GM21423 (cell line): ENCODE measurements at regions not wholly inside any gene's neighbourhood (a gene's known extent, or its start where the extent isn't known, plus 50 kb on each side); places are given as distances from the start of the nearest gene placed in this dataset.

Source experiments
- ATAC-seq: cut with Tn5 transposase; IDR thresholded peaks from one replicate; pipeline ENCODE4 v1.9.1; 2021; ENCODE audit warnings: mild to moderate bottlenecking, moderate library complexity; ENCODE audit not compliant: unreplicated experiment

GRCh38 chr20:9981829-9982228 lies 53.0 kb upstream of the ANKEF1 start:
- no peak for ATAC-seq

- peak; percentile 95 for ATAC-seq
These were observed 56.3 kb upstream of the ANKEF1 start for GRCh38 chr20:9978397-9979004.

- no peak for ATAC-seq
These were observed 57.2 kb upstream of the ANKEF1 start for GRCh38 chr20:9977629-9978028.

- no peak for ATAC-seq
These were observed 60.5 kb upstream of the ANKEF1 start for GRCh38 chr20:9974324-9974723.

GRCh38 chr20:9971746-9972145 lies 63.0 kb upstream of the ANKEF1 start:
- no peak for ATAC-seq

DNA sequence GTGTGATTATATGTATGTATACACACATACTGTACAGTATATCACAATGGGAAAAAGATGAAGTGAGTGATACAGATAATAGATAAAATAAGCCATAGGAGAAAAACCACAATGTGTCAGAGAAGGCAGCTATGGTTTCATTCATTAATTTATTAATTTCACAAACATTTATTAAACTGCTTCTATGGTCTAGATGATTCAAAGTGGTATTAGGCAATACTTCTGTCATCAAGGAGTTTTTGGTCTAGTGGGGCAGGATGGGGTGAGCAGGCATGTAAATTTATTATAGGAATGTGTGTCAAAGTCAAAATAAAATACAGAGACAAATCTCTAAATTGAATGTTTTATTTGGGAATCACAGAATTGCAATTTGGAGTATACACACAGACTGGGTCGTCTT lies 65.2 kb upstream of the ANKEF1 start:
- ATAC-seq = no peak

GRCh38 chr20:9968015-9968414 lies 66.8 kb upstream of the ANKEF1 start:
- ATAC-seq = no peak

GRCh38 chr20:9966966-9967365 lies 67.8 kb upstream of the ANKEF1 start:
- no peak for ATAC-seq

DNA sequence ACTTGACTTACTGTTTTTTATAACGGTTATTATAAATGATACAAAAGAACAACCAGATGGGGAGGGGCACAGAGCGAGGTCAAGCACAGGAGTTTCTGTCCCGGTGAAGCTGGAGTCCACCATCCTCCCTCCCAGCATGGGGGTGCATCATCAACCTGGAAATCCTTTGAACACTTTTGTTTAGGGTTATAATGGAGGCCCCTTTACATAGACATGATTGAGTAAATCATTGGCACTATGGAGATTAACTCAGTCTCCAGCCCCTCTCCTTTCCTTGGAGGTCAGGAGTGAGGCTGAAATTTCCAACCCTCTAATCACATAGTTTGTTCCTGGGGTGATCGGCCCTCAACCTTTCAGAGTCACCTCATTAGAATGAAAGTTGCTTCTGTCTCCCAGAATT lies 71.8 kb upstream of the ANKEF1 start:
- ATAC-seq = no peak

- ATAC-seq = no peak
These were observed 76.1 kb upstream of the ANKEF1 start for GRCh38 chr20:9958693-9959092.

GRCh38 chr20:9955646-9956045 lies 79.1 kb upstream of the ANKEF1 start:
- ATAC-seq = no peak

DNA sequence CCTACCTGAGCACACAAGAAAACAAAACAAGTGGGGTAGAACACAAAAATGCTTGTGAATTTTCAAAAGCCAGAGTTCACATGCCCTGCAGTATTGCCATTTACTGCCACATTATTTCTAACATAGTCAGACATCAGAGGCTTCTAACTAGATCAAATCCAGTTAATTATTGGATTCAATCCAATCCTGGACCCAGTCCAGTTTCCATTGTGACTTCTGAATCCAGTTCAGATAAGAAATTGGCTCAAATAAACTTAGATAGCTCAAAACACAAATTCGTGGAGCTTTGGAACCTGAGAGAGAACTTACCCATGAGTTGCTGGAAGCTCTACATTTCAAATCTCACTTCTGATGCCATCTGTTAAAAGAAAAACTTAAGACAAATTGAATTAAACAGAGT lies 85.2 kb upstream of the ANKEF1 start:
- ATAC-seq = no peak

DNA sequence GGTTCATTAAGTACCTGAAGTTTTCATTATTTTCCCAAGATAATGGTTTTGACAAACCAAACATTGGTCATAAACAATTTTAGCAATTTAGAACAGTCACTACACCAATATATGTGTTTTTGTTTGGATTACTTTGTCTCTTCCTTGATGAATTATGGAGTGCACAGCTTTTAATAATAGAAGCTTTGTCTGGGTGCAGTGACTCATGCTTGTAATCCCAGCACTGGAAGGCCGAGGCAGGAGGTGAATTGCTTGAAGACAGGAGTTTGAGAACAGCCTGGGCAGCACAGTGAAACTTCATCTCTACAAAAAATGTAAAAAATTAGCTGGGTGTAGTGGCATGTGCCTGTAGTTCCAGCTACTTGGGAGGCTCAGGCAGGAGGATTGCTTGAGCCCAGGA lies 89.4 kb upstream of the ANKEF1 start:
- ATAC-seq = no peak

- no peak for ATAC-seq
These were observed 92.1 kb upstream of the ANKEF1 start for GRCh38 chr20:9942736-9943135.

- no peak for ATAC-seq
These were observed 94.5 kb upstream of the ANKEF1 start for GRCh38 chr20:9940329-9940728.

DNA sequence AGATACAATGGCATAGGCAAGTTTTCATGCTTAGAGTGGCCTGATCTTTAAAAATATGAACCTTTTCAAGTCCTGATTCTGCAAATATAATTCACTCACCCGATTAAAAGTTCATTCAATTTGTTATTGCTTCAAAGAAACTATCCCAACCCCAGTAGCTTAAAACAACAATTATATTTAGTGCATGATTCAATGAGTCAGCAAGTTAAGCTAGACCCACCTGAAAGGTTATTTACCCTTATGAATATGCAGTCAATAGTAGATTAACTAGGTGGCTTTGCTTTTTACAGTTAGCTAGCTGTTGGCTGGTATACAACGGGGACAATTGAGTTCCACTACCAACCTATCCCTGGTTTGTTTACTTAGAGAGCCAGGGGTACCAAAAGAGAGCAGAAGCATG lies 95.6 kb upstream of the ANKEF1 start:
- ATAC-seq = no peak

DNA sequence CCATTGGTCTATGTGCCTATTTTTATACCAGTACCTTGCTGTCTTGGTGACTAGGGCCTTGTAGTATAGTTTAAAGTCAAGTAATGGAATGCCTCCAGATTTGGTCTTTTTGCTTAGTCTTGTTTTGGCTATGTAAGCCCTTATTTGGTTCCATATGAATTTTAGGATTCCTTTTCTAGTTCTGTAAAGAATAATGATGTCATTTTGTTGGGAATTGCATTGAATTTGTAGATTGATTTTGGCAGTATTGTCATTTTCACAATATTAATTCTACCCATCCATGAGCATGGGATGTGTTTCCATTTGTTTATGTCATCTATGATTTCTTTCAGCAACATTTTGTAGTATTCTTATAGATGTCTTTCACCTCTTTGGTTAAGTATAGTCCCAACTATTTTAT lies 96.4 kb upstream of the PAK5 start:
- ATAC-seq = no peak

DNA sequence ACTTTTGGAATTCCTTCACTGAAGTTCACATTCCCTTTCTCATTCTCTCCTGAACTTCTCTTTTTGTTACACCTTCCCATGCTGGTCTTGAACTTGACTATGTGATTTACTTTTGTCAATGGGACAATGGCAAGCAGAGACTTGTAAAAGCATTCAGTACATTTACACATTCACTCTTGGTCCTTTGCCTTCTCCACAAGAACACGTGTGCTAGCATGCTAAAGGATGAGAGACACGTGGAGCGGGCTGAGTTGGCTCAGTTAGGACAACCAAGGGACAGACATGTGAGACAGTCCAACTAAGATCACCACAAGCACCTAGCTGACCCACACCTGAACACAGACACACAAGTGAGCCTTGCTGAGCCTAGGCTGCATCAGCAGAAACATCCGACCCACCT lies 91.3 kb upstream of the PAK5 start:
- ATAC-seq = no peak

GRCh38 chr20:9928955-9929354 lies 90.1 kb upstream of the PAK5 start:
- ATAC-seq = no peak

DNA sequence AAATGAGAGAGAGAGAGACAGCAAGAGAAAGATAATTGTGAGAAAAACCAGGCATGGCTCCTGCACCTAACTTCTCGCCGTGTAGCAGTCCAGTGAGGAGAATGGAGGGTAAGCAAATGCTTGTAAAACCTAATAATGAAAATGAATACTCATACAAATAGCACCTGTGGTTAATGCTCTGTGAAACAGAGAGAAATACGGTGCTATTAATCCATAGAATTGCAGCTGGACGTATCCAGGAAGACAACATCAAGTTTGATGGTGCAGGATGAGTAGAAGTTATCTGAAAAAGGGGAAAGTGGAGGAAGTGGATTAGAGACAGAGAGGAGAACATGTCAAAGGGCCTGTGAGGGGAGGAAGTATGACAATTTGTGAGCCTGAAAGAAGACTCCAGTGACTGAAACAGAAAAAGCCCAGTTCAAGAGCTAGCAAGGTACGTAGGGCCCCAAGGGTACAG lies 89.4 kb upstream of the PAK5 start:
- peak; percentile 53 for ATAC-seq

GRCh38 chr20:9927224-9927623 lies 88.3 kb upstream of the PAK5 start:
- no peak for ATAC-seq

DNA sequence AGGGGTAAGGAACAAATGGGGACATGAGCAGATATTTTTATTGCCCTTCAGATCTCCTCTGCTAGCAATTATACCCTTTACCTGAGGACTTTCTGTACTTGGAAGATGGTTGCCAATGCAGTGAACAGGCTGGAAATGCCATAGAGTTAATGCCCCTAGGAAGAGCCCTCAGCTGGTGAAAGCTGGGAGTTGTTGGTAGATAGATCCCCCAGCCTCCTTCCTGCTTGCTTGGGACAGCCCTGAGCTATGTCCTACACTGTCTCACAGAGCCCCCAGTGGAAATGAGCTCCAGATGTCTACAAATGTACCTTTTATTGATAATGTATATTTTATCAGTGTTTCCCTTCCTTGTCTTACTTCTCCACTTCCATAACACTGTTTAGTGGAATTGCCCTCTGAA lies 87.6 kb upstream of the PAK5 start:
- no peak for ATAC-seq

- no peak for ATAC-seq
These were observed 87.1 kb upstream of the PAK5 start for GRCh38 chr20:9926007-9926406.
